Fibroblast of mammary gland (primary cell): ENCODE measurements at regions not wholly inside any gene's neighbourhood (a gene's known extent, or its start where the extent isn't known, plus 50 kb on each side); places are given as distances from the start of the nearest gene placed in this dataset.

Experiments used
- DNase-seq: peaks from one replicate; pipeline ENCODE4 v3.0.0-alpha.2; 2010; ENCODE audit warnings: low read depth
- H3K4me3 ChIP-seq: 2 replicates; pipeline ENCODE4 v1.5.1; 2011; ENCODE audit warnings: low read depth, mild to moderate bottlenecking, low read length, moderate library complexity; ENCODE audit not compliant: control insufficient read depth
- TF ChIP-seq, protein P1 (sequence below): conservative IDR thresholded peaks from 2 replicates; pipeline ENCODE4 v1.5.1; 2011; ENCODE audit warnings: low read depth, low read length, inconsistent platforms; ENCODE audit not compliant: control insufficient read depth, insufficient read depth

DNA sequence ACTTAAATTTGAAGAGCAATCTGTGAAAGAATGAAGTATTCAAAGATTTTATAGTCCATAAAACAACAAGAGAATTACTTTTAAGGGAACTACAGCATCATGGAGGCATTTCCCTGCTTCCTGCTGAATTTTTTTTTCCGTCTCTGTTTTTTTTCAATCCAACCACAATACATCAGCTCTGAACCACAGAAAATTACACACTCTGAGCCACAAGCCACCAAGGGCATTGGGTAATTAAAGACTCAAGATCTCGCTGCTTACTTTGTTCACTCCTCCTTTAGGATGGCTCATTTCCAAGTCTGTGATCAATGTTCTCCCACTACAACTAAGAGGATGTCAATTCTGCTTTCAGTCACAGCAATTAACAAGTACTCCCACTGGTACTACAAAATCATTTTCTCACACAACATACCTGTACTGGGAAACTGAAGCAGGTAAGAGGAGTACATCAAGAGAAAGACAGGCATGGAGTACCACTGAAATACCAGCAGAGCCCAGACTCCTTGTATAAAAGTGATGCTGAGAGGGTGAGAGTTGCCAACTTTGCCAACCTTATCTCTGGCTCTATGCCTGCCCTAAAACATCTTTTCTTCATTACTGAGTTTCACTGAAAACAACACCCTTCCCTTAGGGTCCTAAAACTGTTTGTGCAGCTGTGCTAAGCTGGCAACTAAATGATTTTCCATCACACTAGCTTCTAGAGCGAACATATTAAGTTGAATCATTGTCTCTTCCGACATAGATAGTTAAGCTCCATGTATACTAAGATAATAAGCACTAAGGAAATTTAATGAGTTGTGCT lies 105.8 kb upstream of the MAGEB18 start:
- no peak for DNase-seq
- H3K4me3 ChIP-seq, result no peak overlapping the region
- TF ChIP-seq, protein P1, sequence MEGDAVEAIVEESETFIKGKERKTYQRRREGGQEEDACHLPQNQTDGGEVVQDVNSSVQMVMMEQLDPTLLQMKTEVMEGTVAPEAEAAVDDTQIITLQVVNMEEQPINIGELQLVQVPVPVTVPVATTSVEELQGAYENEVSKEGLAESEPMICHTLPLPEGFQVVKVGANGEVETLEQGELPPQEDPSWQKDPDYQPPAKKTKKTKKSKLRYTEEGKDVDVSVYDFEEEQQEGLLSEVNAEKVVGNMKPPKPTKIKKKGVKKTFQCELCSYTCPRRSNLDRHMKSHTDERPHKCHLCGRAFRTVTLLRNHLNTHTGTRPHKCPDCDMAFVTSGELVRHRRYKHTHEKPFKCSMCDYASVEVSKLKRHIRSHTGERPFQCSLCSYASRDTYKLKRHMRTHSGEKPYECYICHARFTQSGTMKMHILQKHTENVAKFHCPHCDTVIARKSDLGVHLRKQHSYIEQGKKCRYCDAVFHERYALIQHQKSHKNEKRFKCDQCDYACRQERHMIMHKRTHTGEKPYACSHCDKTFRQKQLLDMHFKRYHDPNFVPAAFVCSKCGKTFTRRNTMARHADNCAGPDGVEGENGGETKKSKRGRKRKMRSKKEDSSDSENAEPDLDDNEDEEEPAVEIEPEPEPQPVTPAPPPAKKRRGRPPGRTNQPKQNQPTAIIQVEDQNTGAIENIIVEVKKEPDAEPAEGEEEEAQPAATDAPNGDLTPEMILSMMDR, result no peak

DNA sequence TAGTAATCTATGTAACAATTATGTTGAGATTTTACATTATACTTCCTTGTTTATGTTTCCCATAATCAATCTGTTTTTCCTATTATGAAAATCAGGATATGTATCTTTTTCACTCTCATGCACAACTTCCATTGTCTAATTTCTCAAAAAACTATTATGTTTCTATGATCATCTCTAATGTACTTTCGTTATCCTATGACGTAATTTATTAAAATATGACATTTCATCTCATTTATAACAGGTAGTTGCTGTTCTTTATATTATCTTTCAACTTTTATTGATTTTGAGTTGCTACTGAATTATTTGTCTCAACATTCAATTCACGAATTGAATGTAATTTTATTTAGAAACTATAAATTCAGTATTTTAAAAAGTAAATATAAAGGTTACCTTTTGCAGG lies 100.8 kb upstream of the MAGEB18 start:
- TF ChIP-seq, protein P1, result no peak
- no peak overlapping the region for H3K4me3 ChIP-seq
- DNase-seq, result no peak

DNA sequence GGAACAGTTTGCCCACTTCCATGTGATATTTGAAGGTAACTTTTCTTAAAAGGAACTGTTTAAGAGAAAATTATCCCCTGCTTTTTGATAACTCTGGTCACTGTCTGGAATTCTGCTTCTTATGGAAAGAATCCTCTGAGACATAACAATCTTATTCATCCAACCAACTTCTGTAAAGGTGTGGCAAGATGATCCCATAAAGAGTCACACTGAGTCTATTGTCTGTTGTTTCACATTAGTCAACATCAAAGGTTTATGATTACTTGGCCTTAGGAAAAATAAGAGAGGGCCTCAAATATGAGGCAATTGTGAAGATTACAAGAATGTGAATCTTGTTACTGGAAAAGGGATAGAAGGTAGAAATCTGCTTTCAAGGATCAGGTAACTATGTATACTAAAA lies 88.0 kb upstream of the MAGEB18 start:
- TF ChIP-seq, protein P1, result no peak
- no peak for DNase-seq
- no peak overlapping the region for H3K4me3 ChIP-seq

DNA sequence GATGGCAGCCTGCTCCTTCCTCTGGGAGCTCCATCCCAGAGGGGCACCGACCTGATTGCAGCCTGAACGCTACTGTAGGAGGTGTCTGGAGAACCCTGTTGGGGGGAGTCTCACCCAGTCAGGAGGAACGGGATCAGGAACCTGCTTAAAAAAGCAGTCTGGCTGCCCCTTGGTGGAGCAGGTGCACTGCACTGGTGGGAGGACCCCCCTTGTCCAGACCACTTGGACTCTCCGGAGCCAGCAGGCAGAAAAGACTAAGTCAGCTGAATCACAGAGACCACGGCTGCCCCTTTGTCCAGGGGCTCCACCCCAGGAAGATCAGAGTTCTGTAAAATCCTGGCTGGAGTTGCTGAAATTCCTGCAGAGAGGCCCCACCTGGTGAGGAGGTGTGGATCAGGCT lies 67.3 kb upstream of the MAGEB18 start:
- TF ChIP-seq, protein P1, result no peak
- DNase-seq, result no peak
- H3K4me3 ChIP-seq, result no peak overlapping the region

DNA sequence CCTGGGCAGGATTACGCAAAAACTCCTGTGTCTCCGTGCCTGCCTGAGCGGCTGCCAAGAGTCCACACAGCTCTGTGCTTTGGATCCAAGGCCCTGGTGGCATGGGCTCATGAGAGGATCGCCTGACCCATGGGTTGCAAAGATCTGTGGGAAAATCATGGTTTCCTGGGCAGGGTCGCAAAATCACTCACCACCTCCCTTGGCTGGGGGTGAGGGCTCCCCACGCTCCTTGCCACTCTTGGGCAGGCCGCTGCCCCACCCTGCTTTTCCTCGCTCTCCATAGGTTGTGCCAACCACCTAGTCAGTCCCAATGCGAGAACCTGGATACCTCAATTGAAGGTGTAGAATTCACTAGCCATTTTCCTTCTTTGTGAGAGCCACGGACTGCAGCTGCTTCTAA lies 66.5 kb upstream of the MAGEB18 start:
- TF ChIP-seq, protein P1, result no peak
- H3K4me3 ChIP-seq, result no peak overlapping the region
- no peak for DNase-seq

DNA sequence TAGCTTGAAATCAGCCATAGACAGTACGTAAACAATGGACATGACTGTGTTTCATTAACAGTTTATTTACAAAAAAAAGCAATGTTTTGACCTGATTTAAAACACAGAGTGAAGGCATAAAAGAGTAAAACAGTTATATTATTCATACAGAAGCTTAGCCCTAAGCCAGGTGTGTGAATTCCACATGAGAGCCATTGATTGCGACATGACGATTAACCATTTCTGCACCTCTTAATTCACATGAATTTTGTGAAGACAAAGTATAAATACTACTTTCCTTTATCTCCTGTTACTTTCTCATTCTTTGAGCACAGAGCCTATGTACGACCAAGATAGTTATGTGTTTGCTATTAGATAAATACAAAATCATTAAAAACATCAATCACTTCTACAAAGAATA lies 55.0 kb upstream of the MAGEB18 start:
- DNase-seq, result no peak
- no peak overlapping the region for H3K4me3 ChIP-seq
- TF ChIP-seq, protein P1, result no peak
